Prostate gland (tissue), 2 donors: ENCODE measurements at regions not wholly inside any gene's neighbourhood (a gene's known extent, or its start where the extent isn't known, plus 50 kb on each side); places are given as distances from the start of the nearest gene placed in this dataset.

Experiments used
- POLR2A ChIP-seq: fragments of 450-650 bp; IDR thresholded peaks from one replicate; pipeline ENCODE4 v1.6.1; 2016; ENCODE audit warnings: antibody characterized with exemption, mild to moderate bottlenecking
- POLR2AphosphoS5 ChIP-seq: sonication (generic); formaldehyde crosslinking; IDR thresholded peaks from one replicate; pipeline ENCODE4 v1.6.1; 2017; ENCODE audit warnings: antibody characterized with exemption
- TF ChIP-seq, protein P1 (sequence below), 4 experiments: fragments of 200-600 bp in 2 of 4; fragments of 450-650 bp in 2 of 4; sonication (generic) in 2 of 4; IDR thresholded peaks; 1 replicate in 3 of 4; 2 replicates in 1 of 4; pipeline ENCODE4 v1.5.1; 2016 to 2019; ENCODE audit warnings: antibody characterized with exemption in 4 of 4, mild to moderate bottlenecking in 2 of 4, moderate library complexity in 2 of 4

DNA sequence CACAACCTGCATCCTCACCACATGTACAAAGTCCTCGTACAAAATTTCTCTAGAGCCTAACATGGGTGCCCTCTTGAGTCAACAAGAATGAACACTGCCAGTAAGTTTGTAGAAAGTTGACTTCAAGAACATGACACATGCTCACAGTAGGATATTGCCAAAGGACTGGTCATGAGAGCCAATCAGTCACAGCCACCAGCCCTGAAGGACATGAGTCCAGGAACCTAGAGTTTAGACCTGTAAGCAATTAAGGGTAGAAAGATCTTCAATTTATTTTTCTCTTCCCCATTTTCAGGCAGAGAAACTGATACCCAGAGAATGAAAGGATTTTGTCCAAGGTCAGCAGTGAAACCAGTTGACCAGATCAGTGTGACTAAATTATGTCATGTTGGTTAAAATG is 96.1 kb downstream of the MAFB start:
- TF ChIP-seq, protein P1, sequence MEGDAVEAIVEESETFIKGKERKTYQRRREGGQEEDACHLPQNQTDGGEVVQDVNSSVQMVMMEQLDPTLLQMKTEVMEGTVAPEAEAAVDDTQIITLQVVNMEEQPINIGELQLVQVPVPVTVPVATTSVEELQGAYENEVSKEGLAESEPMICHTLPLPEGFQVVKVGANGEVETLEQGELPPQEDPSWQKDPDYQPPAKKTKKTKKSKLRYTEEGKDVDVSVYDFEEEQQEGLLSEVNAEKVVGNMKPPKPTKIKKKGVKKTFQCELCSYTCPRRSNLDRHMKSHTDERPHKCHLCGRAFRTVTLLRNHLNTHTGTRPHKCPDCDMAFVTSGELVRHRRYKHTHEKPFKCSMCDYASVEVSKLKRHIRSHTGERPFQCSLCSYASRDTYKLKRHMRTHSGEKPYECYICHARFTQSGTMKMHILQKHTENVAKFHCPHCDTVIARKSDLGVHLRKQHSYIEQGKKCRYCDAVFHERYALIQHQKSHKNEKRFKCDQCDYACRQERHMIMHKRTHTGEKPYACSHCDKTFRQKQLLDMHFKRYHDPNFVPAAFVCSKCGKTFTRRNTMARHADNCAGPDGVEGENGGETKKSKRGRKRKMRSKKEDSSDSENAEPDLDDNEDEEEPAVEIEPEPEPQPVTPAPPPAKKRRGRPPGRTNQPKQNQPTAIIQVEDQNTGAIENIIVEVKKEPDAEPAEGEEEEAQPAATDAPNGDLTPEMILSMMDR (IDR thresholded peaks at IDR 0.05): no peak
- no peak for TF ChIP-seq POLR2A
- no peak for TF ChIP-seq POLR2AphosphoS5
